ENCODE measurements at regions not wholly inside any gene's neighbourhood (a gene's known extent, or its start where the extent isn't known, plus 50 kb on each side); places are given as distances from the start of the nearest gene placed in this dataset.

DNA sequence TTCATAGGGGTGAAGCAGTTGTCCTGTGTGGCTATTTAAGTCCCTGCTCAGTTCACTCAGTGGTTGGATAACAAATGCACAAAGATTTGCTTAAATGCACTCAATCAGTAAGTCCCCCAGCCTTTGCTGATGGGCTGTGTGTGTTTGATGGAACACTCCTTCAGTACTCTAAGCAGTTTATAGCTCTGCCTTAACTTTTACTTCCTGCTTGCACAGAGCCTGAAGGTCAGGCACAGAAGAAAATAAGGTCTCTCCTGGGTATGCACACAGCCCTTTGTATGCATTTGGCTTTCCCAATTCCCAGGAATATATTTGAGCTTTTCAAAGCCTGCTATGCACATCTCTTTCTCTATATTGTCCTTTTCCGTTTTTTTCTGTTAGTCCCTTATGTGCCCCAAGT, 208.7 kb upstream of the STK17B start:
- TF ChIP-seq GATA2 (IDR thresholded peaks at IDR 0.05; ENCODE audit: low read depth, low read length), result no peak
- no peak for TF ChIP-seq GATA3 (IDR thresholded peaks at IDR 0.05; ENCODE audit: low read depth, low read length)

Measured in SH-SY5Y (cell line).